GM12864 (cell line): ENCODE measurements at regions not wholly inside any gene's neighbourhood (a gene's known extent, or its start where the extent isn't known, plus 50 kb on each side); places are given as distances from the start of the nearest gene placed in this dataset.

ENCODE experiments used
- DNase-seq: peaks from one replicate; pipeline ENCODE4 v3.0.0-alpha.2; 2011; ENCODE audit warnings: low read depth
- H3K4me3 ChIP-seq: 2 replicates; pipeline ENCODE4 v1.5.1; 2011; ENCODE audit warnings: mild to moderate bottlenecking, low read depth, low read length, control low read depth
- TF ChIP-seq, protein P1 (sequence below): IDR thresholded peaks from 2 replicates; pipeline ENCODE4 v1.5.1; 2011; ENCODE audit warnings: low read depth, mild to moderate bottlenecking, moderate library complexity, low read length, control low read depth, inconsistent platforms; ENCODE audit errors: missing control alignments

DNA sequence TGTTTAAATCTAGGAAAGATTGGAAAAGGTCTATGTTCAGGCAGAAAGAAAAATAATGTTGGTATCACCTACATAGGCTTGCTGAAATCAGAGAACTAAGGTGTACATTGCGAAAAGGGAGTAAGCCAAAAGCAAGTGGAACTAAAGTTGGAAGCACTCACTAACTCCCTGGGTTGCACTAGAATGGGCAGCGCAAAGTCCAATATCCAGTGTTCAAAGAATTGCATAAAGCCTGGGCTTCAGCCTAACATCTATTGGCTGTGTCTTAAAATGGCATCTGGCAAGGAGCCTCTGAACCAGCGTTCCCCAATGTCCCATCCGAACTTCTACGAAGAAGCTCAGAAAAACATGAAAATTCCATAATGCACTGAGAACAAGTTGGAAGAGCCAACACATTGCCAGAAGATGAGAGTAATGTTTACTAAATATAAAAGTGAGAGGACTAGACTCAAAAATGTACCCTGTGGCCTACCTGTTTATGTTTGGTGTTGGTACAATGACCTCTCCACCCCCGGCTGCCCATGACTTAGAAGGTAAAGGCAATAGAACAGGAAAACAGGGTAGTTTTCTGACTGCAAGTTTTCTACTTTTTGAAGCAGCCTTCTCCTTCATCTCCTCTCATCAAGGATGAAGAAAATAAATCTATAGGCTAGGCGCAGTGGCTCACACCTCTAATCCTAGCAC is 275.9 kb upstream of the GHITM start:
- no peak for DNase-seq
- no peak overlapping the region for H3K4me3 ChIP-seq
- TF ChIP-seq, protein P1, sequence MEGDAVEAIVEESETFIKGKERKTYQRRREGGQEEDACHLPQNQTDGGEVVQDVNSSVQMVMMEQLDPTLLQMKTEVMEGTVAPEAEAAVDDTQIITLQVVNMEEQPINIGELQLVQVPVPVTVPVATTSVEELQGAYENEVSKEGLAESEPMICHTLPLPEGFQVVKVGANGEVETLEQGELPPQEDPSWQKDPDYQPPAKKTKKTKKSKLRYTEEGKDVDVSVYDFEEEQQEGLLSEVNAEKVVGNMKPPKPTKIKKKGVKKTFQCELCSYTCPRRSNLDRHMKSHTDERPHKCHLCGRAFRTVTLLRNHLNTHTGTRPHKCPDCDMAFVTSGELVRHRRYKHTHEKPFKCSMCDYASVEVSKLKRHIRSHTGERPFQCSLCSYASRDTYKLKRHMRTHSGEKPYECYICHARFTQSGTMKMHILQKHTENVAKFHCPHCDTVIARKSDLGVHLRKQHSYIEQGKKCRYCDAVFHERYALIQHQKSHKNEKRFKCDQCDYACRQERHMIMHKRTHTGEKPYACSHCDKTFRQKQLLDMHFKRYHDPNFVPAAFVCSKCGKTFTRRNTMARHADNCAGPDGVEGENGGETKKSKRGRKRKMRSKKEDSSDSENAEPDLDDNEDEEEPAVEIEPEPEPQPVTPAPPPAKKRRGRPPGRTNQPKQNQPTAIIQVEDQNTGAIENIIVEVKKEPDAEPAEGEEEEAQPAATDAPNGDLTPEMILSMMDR = no peak

DNA sequence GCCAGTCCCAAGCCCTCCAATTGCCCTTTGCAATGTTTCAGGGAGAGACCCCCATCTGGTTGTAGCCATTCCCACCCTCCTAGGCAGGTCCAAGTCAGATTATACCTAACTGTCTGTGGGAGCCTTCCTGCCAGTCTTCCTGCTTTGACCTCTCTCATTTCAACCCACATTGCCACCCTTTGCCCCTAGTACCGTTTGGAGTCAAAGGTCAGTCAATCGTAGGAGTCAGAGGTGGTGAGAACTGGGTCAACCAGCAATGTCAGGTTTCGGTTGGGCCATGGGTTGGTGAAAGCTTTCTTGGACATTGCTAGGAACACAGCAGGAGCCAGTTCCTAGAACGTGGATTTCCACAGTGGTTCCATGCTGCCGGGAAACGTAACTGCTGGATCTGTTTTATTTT is 269.4 kb upstream of the GHITM start:
- DNase-seq = no peak
- TF ChIP-seq, protein P1 = no peak

GRCh38 chr10:83871187-83872081 is 267.9 kb upstream of the GHITM start:
- DNase-seq = peak; percentile 27
- TF ChIP-seq, protein P1 = peak; percentile 96

More for the DNA sequence above, 269.4 kb upstream of the GHITM start:
- H3K4me3 ChIP-seq = no peak overlapping the region

GRCh38 chr10:83880252-83880791 is 259.0 kb upstream of the GHITM start:
- TF ChIP-seq, protein P1 = no peak
- DNase-seq = no peak

More at GRCh38 chr10:83871187-83872081, 267.9 kb upstream of the GHITM start:
- no peak overlapping the region for H3K4me3 ChIP-seq

GRCh38 chr10:83881661-83882060 is 257.6 kb upstream of the GHITM start:
- no peak overlapping the region for H3K4me3 ChIP-seq
- no peak for DNase-seq
- TF ChIP-seq, protein P1 = no peak

More at GRCh38 chr10:83880252-83880791, 259.0 kb upstream of the GHITM start:
- H3K4me3 ChIP-seq = no peak overlapping the region

DNA sequence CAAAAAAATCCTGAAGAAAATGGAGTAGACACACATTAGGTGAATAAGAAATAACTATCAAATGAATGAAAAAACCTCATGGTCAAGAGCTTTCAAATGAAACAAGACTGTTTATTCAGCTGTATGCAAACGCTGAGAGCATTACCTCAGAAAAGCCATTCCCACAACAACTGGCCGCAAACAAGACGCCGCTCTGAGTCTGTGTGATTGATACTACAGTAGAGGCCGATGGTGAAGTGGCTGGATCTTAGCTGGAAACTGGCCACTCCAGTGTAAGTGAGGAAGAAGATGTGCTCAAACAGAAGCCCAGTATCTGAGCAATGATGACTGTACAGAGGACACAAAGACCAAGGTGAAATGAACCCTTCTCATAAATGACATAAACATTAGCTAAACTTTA is 252.4 kb upstream of the GHITM start:
- TF ChIP-seq, protein P1 = no peak
- H3K4me3 ChIP-seq = no peak overlapping the region
- DNase-seq = no peak
